HG02970 (cell line): ENCODE measurements at regions not wholly inside any gene's neighbourhood (a gene's known extent, or its start where the extent isn't known, plus 50 kb on each side); places are given as distances from the start of the nearest gene placed in this dataset.
"Not testable (repeated sequence)": the region's sequence is repeated elsewhere in the genome, so short reads cannot be mapped to it uniquely, and the experiment has no call there.

Experiments used
- ATAC-seq: cut with Tn5 transposase; IDR thresholded peaks from one replicate; pipeline ENCODE4 v1.9.1; 2021; ENCODE audit warnings: mild to moderate bottlenecking, moderate library complexity, moderate number of reproducible peaks; ENCODE audit not compliant: unreplicated experiment, low FRiP score

DNA sequence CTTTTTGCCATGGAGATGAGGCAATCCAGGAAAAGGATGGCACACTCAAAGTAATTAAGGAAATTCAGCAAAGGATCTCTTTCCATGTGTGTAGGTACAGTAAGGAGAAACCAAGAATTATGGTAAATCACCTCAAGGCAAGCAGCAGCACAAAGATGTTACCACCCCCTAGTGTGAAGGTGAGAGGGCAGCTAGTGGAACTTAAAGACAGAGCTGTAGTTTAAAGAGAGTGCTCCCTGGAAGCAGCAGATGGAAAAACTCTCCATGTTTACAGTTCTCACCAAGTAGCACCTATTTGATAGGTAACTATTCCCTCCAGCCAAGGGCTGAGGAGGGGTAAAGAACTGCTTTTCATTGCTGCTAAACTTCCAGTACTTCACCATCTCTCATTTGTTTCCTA lies 860.4 kb upstream of the CRIM1 start:
- no peak for ATAC-seq

- ATAC-seq, result not testable (repeated sequence)
Observed at GRCh38 chr2:35478121-35478520, 877.5 kb upstream of the CRIM1 start.

DNA sequence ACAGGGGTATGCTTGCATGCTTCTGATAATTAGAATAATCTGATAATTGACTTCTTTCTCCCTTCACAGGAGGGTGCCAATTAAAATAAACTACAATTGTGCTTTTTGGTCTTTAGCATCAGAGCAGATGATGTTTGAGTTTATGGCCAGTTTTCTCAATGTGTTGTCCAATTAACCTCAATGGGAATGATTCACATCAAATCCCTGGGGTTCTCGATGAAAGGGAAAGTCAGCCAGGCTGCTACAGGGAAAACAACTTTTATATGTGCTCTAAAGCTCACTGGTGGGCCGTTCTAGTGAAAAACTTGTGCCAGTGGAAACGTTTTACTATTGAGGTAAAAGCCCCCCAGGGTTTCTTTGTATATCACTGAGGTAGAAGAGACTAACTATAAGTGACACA lies 887.3 kb upstream of the CRIM1 start:
- ATAC-seq, result no peak

- ATAC-seq, result no peak
Observed at GRCh38 chr2:35463805-35464596, 891.6 kb upstream of the CRIM1 start.

- no peak for ATAC-seq
Observed at GRCh38 chr2:35462226-35462998, 893.2 kb upstream of the CRIM1 start.

- ATAC-seq, result no peak
Observed at GRCh38 chr2:35461406-35461805, 894.2 kb upstream of the CRIM1 start.

DNA sequence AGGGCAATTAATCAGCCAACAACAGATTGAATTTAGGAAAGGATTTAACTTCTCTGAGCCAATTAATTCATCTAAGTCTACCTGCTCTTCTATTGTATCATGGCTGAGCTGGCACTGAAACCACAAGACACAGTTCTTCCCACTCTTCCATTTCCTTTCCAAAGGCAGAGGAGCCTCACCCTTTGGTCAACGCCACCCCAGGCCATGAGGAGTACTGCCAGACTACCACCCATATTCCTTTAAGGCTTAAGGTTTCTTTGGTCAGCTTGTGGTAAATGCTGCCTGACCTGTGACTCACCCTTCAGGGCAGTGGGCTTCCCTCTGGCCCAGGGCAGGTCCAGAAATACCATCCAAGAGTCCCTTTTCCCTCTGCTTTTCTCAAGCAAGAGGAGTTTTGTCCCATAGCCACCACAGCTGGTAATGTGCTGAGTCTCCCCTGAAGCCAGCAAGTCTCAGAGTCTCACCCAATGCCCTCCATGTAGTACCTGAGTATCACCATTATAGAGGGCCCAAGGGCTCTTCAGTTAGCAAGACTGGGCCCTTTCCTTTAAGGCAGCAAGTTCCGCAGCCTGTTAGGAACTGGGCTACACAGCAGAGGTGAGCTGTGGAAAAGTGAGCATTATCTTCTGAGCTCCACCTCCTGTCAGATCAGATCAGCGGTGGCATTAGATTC lies 900.5 kb upstream of the CRIM1 start:
- ATAC-seq, result no peak

DNA sequence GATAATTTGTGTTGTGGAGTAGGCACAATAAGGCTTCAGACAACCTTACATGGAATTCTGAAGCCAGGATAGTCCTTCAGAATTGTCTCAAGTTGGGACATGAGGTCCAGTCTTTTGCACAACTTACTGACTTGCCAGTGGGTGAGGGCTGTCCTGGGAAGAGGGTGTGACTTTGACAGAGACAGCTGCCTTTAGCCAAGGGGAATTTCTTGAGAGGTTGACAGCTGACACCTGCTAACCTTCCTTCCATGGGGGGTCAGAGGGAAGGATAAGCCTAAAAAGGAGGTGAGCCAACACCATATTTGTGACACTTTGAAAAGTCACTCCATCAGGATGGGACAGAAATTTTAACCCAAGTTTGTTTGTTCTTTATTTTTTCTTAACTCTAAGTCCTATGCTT lies 907.8 kb upstream of the CRIM1 start:
- ATAC-seq, result no peak

- ATAC-seq, result no peak
Observed at GRCh38 chr2:35447215-35447614, 908.4 kb upstream of the CRIM1 start.

DNA sequence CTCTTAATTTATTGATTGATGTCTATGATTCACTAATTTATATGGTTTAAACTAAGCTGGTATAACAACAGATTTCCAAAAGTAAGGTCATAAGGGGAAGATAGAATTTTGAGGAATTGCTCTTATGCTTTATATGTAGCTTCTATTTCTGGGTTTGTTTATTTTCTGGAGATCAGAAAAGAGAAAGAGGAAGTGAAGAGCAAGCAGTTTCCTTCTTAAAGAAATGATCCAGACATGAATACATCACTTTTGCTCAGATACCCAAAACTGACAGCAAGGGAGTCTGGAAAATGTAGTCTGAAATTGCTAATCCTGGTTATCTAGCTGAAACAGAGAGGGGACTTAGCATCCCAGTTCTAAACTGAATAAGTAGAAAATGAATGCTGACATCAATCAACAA lies 912.5 kb upstream of the CRIM1 start:
- no peak for ATAC-seq

GRCh38 chr2:35441575-35441974 lies 914.0 kb upstream of the CRIM1 start:
- not testable (repeated sequence) for ATAC-seq

- not testable (repeated sequence) for ATAC-seq
Observed at GRCh38 chr2:35440308-35440707, 915.3 kb upstream of the CRIM1 start.

DNA sequence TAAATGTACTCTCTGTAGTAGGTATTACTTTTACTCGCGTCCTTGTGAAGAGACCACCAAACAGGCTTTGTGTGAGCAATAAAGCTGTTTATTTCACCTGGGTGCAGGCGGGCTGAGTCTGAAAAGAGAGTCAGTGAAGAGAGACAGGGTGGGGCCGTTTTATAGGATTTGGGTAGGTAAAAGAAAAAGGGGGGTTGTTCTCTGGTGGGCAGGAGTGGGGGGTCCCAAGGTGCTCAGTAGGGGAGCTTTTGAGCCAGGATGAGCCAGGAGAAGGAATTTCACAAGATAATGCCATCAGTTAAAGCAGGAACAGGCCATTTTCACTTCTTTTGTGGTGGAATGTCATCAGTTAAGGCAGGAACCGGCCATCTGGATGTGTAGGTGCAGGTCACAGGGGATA lies 918.7 kb upstream of the CRIM1 start:
- not testable (repeated sequence) for ATAC-seq

GRCh38 chr2:35428548-35428947 lies 927.0 kb upstream of the CRIM1 start:
- ATAC-seq, result no peak

GRCh38 chr2:35421485-35421884 lies 934.1 kb upstream of the CRIM1 start:
- ATAC-seq, result no peak

DNA sequence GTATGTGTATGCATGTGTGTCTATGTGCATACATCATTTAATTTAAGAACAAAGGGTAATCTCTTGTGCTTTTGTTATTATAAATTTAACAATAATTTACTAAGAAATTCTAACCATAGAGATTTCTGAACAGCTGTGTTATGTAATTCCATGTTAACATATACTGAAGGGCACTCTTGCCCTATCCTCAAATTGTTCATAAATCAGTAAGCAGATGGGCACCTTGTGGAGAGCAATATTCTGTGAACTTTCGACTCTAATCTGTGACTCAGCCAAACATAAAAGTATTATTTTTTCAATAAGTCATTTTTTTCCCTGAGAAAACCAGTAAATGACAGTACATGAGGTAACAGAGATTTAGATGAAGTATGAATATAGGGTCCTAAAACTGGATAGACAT lies 938.3 kb upstream of the CRIM1 start:
- ATAC-seq, result no peak

DNA sequence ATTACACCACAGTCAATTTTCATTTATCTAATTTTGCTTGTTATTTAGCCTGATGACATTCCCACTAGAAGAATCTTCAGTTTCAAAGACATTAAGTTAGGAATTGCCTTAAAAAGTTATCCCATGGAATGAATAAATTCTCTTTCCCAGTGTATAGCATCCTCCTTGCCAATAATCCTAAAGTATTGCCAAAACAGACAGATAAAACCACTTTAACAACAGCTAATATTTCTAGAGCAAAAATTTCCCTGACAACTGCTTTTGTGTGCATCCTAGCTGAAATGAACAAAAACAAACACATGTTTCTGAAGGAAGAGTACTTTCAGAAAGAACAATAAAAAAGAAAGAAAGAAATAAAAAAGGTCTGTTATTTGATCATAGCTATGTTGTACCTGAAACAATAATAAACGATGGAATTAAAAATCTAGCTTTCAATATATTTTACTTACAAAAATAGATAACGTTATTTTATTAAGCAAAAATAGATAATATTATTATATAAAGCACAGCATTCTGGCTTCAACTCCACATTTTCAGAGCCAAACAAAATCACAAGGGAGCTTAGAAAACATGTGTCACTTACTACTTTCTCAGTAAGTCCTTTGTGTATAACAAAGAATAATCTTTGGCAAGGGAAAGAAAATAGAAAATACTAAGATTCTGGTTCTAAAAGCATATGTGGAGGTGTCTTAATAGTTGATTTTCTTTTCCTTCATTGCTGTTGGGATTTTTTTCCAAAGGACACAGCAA lies 939.0 kb upstream of the CRIM1 start:
- ATAC-seq, result no peak

DNA sequence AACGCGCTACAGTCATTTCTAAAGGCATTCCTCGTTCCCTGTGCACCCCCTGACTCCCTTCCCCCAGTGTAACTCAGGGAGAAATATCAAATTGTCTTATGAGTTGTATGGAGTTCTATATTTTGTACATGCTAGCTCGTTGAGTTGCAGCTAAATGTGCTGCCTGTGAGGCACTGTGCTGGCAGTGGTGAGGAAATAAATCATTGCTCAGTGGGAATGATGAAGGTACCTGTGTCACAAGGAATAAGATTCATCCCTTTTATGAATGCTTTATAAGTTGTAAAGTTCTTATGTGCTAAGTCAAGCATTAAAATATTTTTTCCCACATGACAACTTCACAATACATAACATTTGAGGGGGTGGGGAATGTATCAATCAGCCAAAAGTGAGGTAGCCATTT lies 939.6 kb upstream of the CRIM1 start:
- no peak for ATAC-seq

GRCh38 chr2:35415282-35415681 lies 940.3 kb upstream of the CRIM1 start:
- ATAC-seq, result no peak

GRCh38 chr2:35410431-35411061 lies 945.0 kb upstream of the CRIM1 start:
- ATAC-seq, result peak; percentile 76
